H9 (cell line): ENCODE measurements at regions not wholly inside any gene's neighbourhood (a gene's known extent, or its start where the extent isn't known, plus 50 kb on each side); places are given as distances from the start of the nearest gene placed in this dataset.

Source experiments
- DNase-seq: peaks from one replicate; pipeline ENCODE4 v3.0.0-alpha.2; 2017
- H2AFZ ChIP-seq: one replicate; pipeline ENCODE4 v1.6.1; 2013; ENCODE audit warnings: mild to moderate bottlenecking, low read length, control low read depth, moderate library complexity
- H2AK5ac ChIP-seq: 2 replicates; pipeline ENCODE4 v1.6.1; 2013; ENCODE audit warnings: low read length, control low read depth, mixed read lengths; ENCODE audit not compliant: insufficient read length
- H2BK120ac ChIP-seq: one replicate; pipeline ENCODE4 v1.6.1; 2013; ENCODE audit warnings: low read depth, mild to moderate bottlenecking, low read length, control low read depth, inconsistent platforms; ENCODE audit not compliant: poor library complexity, severe bottlenecking
- H2BK12ac ChIP-seq: 2 replicates; pipeline ENCODE4 v1.6.1; 2013; ENCODE audit warnings: low read length, control low read depth, mixed read lengths, low read depth; ENCODE audit not compliant: insufficient read length
- H2BK15ac ChIP-seq: 2 replicates; pipeline ENCODE4 v1.6.1; 2013; ENCODE audit warnings: low read depth, low read length, control low read depth
- H2BK20ac ChIP-seq: one replicate; pipeline ENCODE4 v1.6.1; 2013; ENCODE audit warnings: low read depth, mild to moderate bottlenecking, low read length, control low read depth, inconsistent platforms; ENCODE audit not compliant: poor library complexity, severe bottlenecking
- H2BK5ac ChIP-seq: 2 replicates; pipeline ENCODE4 v1.6.1; 2013; ENCODE audit warnings: low read length, control low read depth, mixed read lengths; ENCODE audit not compliant: insufficient read length
- H3K14ac ChIP-seq: 2 replicates; pipeline ENCODE4 v1.6.1; 2013; ENCODE audit warnings: low read length, control low read depth; ENCODE audit not compliant: insufficient read depth
- H3K18ac ChIP-seq: 2 replicates; pipeline ENCODE4 v1.6.1; 2013; ENCODE audit warnings: low read depth, mild to moderate bottlenecking, mixed read lengths, low read length, control low read depth; ENCODE audit not compliant: insufficient read length
- H3K23ac ChIP-seq: 2 replicates; pipeline ENCODE4 v1.6.1; 2013; ENCODE audit warnings: low read length, control low read depth, mixed read lengths, low read depth; ENCODE audit not compliant: insufficient read length
- H3K23me2 ChIP-seq: 2 replicates; pipeline ENCODE4 v1.6.1; 2013; ENCODE audit warnings: low read depth, mild to moderate bottlenecking, mixed read lengths, low read length, control low read depth; ENCODE audit not compliant: insufficient read length, poor library complexity, severe bottlenecking
- H3K27ac ChIP-seq: 2 replicates; pipeline ENCODE4 v1.5.1; 2013; ENCODE audit warnings: low read length, control low read depth, mixed read lengths, low read depth; ENCODE audit not compliant: insufficient read length
- H3K27me3 ChIP-seq: 2 replicates; pipeline ENCODE4 v1.6.1; 2013; ENCODE audit warnings: low read length, control low read depth, inconsistent platforms; ENCODE audit not compliant: insufficient read depth
- H3K4ac ChIP-seq: 2 replicates; pipeline ENCODE4 v1.6.1; 2013; ENCODE audit warnings: low read depth, mild to moderate bottlenecking, control low read depth, inconsistent platforms, low read length, moderate library complexity
- H3K4me1 ChIP-seq: 2 replicates; pipeline ENCODE4 v1.6.1; 2013; ENCODE audit warnings: low read length, control low read depth, inconsistent platforms; ENCODE audit not compliant: insufficient read depth
- H3K4me2 ChIP-seq: 2 replicates; pipeline ENCODE4 v1.6.1; 2013; ENCODE audit warnings: low read length, control low read depth, mixed read lengths; ENCODE audit not compliant: insufficient read length, insufficient read depth
- H3K56ac ChIP-seq: 2 replicates; pipeline ENCODE4 v1.6.1; 2013; ENCODE audit warnings: low read depth, mild to moderate bottlenecking, mixed read lengths, low read length, control low read depth; ENCODE audit not compliant: insufficient read length
- H3K79me1 ChIP-seq: 2 replicates; pipeline ENCODE4 v1.6.1; 2013; ENCODE audit warnings: low read depth, mild to moderate bottlenecking, moderate library complexity, low read length, control low read depth, inconsistent platforms; ENCODE audit not compliant: insufficient read depth, poor library complexity, severe bottlenecking
- H3K79me2 ChIP-seq: 2 replicates; pipeline ENCODE4 v1.6.1; 2013; ENCODE audit warnings: low read length, control low read depth, inconsistent platforms; ENCODE audit not compliant: insufficient read depth
- H3K9ac ChIP-seq: 2 replicates; pipeline ENCODE4 v1.6.1; 2013; ENCODE audit warnings: low read length, control low read depth, mixed read lengths; ENCODE audit not compliant: insufficient read length; ENCODE audit errors: extremely low read depth
- H3K9me3 ChIP-seq: one replicate; pipeline ENCODE4 v1.6.1; 2013; ENCODE audit warnings: low read depth, low read length, inconsistent platforms; ENCODE audit not compliant: control insufficient read depth
- H3T11ph ChIP-seq: one replicate; pipeline ENCODE4 v1.6.1; 2013; ENCODE audit warnings: mild to moderate bottlenecking, low read length, control low read depth, inconsistent platforms
- H4K20me1 ChIP-seq: one replicate; pipeline ENCODE4 v1.6.1; 2013; ENCODE audit not compliant: control insufficient read depth, insufficient read length, insufficient read depth
- H4K5ac ChIP-seq: 2 replicates; pipeline ENCODE4 v1.6.1; 2013; ENCODE audit warnings: low read depth, mild to moderate bottlenecking, mixed read lengths, low read length, control low read depth; ENCODE audit not compliant: insufficient read length
- H4K8ac ChIP-seq: replicated peaks from 2 replicates; pipeline ENCODE4 v1.6.1; 2013; ENCODE audit warnings: low read length, control low read depth, mixed read lengths, low read depth; ENCODE audit not compliant: insufficient read length
- H4K91ac ChIP-seq: 2 replicates; pipeline ENCODE4 v1.6.1; 2013; ENCODE audit warnings: low read depth, mild to moderate bottlenecking, moderate library complexity, mixed read lengths, low read length, control low read depth; ENCODE audit not compliant: insufficient read length
- H3K27ac Mint-ChIP-seq, 3 experiments: 2 replicates in 2 of 3; 3 replicates in 1 of 3; pipeline ENCODE4 v1.8.0; 2020 to 2021; ENCODE audit warnings: mixed read lengths in 3 of 3, mild to moderate bottlenecking in 1 of 3, moderate library complexity in 1 of 3
- H3K27me3 Mint-ChIP-seq: 2 replicates; pipeline ENCODE4 v1.8.0; 2021; ENCODE audit warnings: low read depth, mild to moderate bottlenecking, moderate library complexity, mixed read lengths
- H3K36me3 Mint-ChIP-seq, 3 experiments: 2 replicates in 2 of 3; 3 replicates in 1 of 3; pipeline ENCODE4 v1.8.0; 2020 to 2021; ENCODE audit warnings: low read depth in 3 of 3, mixed read lengths in 3 of 3; ENCODE audit not compliant: insufficient read depth in 1 of 3
- H3K4me1 Mint-ChIP-seq, 2 experiments: 2 replicates each; pipeline ENCODE4 v1.8.0; 2020; ENCODE audit warnings: mixed read lengths in 2 of 2
- H3K4me3 Mint-ChIP-seq, 2 experiments: 2 replicates in 1 of 2; 3 replicates in 1 of 2; pipeline ENCODE4 v1.8.0; 2020 to 2021; ENCODE audit warnings: mild to moderate bottlenecking in 2 of 2, mixed read lengths in 2 of 2, moderate library complexity in 1 of 2
- H3K9me3 Mint-ChIP-seq, 2 experiments: 2 replicates in 1 of 2; 3 replicates in 1 of 2; pipeline ENCODE4 v1.8.0; 2020; ENCODE audit warnings: mild to moderate bottlenecking in 2 of 2, mixed read lengths in 2 of 2, moderate library complexity in 1 of 2
- CTCF ChIP-seq: fragments of 200-600 bp; sonication (generic); conservative IDR thresholded peaks from 3 replicates; pipeline ENCODE4 v1.8.0; 2021; ENCODE audit warnings: antibody characterized with exemption, mild to moderate bottlenecking
- WGBS: extraction: QIAGEN DNeasy Blood & Tissue Kit; methylation state at CpG from one replicate; pipeline ENCODE4 v1.1.7; 2013; ENCODE audit warnings: missing lambda C conversion rate, low lambda C conversion rate, mixed read lengths; ENCODE audit not compliant: insufficient read length; ENCODE audit errors: extremely low coverage; 5-methylcytosine and 5-hydroxymethylcytosine counted together

DNA sequence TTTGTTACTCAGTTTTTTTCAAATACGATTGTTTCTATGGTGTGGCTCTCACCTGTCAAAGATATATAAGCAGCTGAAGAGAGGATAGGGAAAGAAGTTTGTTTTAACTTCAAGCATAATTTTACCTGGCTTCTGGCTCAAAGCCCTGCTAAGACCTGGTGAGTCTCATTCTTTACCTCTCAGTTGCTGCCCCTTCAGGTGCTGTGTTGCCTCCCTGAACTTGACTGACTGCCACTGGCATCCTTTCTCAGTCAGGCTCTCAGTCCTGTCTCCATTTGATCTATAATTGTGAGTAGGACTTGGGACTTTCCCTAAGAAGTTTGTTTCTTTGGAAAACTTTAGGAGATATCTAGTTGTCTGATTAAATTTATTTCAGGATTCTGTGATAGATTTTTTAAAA is 249.6 kb downstream of the IZUMO3 start:
- H3K27me3 Mint-ChIP-seq: no peaks in the 10 kb centered on the region

More for the DNA sequence above, 249.6 kb downstream of the IZUMO3 start:
- Histone ChIP-seq H3K23ac (no peak overlapping the region), H3K9me3 (no peaks in the 10 kb centered on the region), H3K79me1 (no peaks in the 10 kb centered on the region), H3K27ac (no peak overlapping the region), H3K4ac (no peak overlapping the region), H4K5ac (no peak overlapping the region), H3K9ac (no peak overlapping the region), H2BK5ac (no peak overlapping the region), H2AFZ (no peak overlapping the region), H2AK5ac (no peak overlapping the region), H3K4me2 (no peak overlapping the region), H3K56ac (no peak overlapping the region), H3K23me2 (no peaks in the 10 kb centered on the region), H4K91ac (no peak overlapping the region), H3K4me1 (no peaks in the 10 kb centered on the region; the same call in 1 of the 2 replicates), H2BK12ac (no peak overlapping the region), H2BK20ac (no peak overlapping the region), H3K79me2 (no peaks in the 10 kb centered on the region), H2BK15ac (no peak overlapping the region), H3K14ac (no peak overlapping the region), H3K27me3 (no peaks in the 10 kb centered on the region), H4K8ac (no peak overlapping the region), H3T11ph (no peak overlapping the region), H2BK120ac (no peak overlapping the region), H4K20me1 (no peaks in the 10 kb centered on the region), H3K18ac (no peak overlapping the region)
- H3K4me3 Mint-ChIP-seq: no peak overlapping the region
- WGBS: no CpG with 5 or more reads among the region's 1 CpG
- no peak for DNase-seq
- no peak for TF ChIP-seq CTCF
- H3K9me3 Mint-ChIP-seq: peaks cover 12 to 15% of the 10 kb centered on the region in 2 experiments
- H3K36me3 Mint-ChIP-seq: peaks cover 12 to 15% (median 13%) of the 10 kb centered on the region in 3 experiments
- peaks cover 40 to 43% of the 10 kb centered on the region in 2 experiments for H3K4me1 Mint-ChIP-seq
- H3K27ac Mint-ChIP-seq: no peak overlapping the region; a peak in 1 of 7 replicates
